ENCODE measurements at regions not wholly inside any gene's neighbourhood (a gene's known extent, or its start where the extent isn't known, plus 50 kb on each side); places are given as distances from the start of the nearest gene placed in this dataset.
"Not testable (repeated sequence)": the region's sequence is repeated elsewhere in the genome, so short reads cannot be mapped to it uniquely, and the experiment has no call there.

DNA sequence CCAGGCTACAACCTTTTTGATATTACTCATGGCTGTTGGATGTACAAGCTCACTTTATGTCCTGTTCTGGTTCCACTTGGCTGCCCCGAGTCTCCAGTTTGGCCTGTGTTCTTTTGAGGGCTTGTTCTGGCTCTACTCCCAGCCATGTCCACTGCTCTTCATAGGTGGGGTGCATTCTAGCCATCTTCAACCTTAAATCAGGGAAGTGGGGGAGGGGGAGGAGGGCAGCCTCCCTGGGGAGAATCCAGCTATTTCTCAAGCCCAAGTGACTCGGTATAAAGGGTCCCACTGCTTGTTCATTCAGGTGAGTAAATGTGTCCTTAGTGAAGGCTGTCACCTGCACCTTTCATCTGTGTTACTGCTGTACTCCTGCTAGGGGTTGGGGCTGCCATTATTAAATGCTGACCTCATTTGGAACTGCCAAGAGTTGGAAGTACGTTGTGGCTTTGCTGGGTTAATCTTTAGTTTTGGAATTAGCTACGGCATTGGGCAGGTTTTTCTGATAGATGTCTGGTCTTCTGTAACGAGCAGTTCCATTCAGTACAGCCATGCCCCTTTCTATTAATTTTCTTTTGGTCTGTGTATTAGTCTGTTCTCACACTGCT lies 255.8 kb downstream of the GOLGA6L6 start:
- not testable (repeated sequence) for DNase-seq

- DNase-seq: not testable (repeated sequence)
Measured at GRCh38 chr15:20284891-20285535, 256.6 kb downstream of the GOLGA6L6 start.

- not testable (repeated sequence) for DNase-seq
Measured at GRCh38 chr15:20283651-20284050, 257.9 kb downstream of the GOLGA6L6 start.

DNA sequence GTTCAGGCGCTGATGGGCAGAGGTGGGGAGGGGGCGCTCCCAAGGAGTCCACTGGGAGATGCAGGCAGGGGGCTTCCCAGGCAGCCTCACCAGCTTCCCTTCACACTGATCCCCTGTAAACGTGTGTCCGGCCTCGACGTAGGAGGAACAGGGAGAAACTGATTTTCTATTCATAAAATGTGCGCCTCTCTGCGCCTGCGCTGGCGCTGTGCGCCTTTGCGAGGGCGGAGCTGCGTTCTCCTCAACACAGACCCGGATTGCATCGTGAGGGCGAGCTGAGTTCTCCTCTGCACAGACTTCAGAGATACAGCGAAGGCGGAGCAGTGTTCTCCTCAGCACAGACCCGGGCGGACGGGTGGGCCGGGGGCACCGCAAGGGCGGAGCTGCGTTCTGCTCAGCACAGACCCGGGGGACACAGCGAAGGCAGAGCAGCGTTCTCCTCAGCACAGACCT lies 259.1 kb downstream of the GOLGA6L6 start:
- not testable (repeated sequence) for DNase-seq

DNA sequence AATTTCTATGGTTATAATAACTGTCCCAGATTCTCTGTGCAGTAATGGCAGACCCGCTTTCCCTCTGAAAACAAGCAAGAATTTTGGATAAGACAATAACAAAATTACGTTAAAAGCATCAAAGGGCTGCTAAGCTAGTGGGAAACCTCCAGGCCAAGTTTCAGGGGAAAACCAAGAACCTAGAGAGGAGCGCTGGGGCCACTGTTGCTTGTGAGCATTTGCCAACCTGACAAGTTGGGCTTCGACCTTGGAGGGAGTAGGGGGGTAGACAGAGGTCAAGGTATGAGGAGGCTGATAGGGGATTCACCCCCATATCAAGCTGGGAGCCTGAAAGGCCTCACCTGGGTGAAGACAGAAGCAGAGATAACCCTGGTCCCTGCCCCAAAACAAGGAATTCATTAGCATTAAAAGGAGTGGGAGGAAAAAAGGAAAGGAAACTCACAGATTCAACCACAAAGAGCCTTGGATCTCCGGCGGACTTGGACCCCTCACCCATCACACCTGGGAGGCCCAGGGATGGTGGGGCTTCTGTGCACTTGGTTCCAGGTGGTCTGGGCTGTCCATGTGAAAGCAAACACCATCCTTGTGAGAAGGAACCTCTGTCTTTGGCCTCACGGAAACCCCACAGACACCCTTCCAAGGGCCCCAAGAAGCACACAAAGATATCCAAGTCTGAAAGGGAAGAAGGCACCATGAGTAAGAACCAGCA lies 259.9 kb downstream of the GOLGA6L6 start:
- DNase-seq: not testable (repeated sequence)

GRCh38 chr15:20280933-20281463 lies 260.6 kb downstream of the GOLGA6L6 start:
- no peak for DNase-seq

DNA sequence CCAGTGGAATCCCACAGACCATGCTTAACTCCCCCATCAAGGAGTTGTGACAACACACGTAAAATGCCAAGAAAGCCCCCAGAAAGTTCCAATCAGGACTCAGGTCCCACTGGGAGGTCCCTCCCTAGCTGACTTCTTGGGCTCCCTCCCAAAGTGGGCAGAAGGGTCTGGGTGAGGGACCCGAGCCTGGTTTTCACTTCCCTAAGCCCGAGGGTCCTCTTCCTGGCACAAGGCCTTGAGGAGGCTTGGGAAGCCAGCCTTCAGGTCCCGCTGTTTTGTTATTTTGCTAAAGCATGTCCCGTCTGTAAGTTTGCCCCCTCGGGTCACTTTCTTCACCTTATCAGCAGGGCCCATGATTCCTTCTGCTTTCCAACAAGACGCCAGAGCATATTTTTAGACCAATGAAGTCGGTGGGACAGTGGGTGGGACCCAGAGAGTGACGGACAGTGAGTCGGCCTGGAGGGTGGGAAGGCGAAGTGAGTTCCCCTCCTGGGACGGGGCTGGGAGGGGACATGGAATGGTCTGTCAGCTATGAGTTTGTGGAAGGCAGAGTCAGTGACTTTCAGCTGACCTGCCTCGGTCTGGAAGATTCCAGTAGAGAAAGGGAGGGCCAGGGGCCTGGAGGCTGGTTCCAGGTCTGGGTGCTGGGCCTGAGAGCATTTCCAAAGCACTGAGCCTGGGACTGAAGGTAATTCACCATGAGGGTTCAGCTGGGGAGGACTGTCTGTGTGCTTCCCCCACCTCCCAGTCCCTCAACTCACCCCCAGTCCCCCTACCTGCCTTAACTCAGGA lies 261.3 kb downstream of the GOLGA6L6 start:
- DNase-seq: not testable (repeated sequence)

GRCh38 chr15:20279056-20279455 lies 262.5 kb downstream of the GOLGA6L6 start:
- DNase-seq: not testable (repeated sequence)

DNA sequence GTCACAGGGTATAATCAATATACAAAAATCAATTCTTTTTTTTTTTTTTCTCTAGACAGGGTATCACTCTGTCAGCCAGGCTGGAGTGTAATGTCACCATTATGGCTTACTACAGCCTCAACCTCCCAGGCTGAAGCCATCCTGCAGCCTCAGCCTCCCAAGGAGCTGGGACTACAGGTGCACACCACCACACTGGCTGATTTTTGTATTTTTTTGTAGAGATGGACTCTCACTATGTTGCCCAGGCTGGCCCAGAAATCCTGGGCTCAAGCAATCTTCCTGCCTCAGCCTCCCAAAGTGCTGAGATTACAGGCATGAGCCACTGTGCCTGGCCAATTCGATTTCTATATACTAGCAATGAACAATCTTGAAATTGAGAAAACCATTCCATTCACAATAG lies 263.2 kb downstream of the GOLGA6L6 start:
- not testable (repeated sequence) for DNase-seq

- DNase-seq: not testable (repeated sequence)
Measured at GRCh38 chr15:20277451-20277850, 264.1 kb downstream of the GOLGA6L6 start.

DNA sequence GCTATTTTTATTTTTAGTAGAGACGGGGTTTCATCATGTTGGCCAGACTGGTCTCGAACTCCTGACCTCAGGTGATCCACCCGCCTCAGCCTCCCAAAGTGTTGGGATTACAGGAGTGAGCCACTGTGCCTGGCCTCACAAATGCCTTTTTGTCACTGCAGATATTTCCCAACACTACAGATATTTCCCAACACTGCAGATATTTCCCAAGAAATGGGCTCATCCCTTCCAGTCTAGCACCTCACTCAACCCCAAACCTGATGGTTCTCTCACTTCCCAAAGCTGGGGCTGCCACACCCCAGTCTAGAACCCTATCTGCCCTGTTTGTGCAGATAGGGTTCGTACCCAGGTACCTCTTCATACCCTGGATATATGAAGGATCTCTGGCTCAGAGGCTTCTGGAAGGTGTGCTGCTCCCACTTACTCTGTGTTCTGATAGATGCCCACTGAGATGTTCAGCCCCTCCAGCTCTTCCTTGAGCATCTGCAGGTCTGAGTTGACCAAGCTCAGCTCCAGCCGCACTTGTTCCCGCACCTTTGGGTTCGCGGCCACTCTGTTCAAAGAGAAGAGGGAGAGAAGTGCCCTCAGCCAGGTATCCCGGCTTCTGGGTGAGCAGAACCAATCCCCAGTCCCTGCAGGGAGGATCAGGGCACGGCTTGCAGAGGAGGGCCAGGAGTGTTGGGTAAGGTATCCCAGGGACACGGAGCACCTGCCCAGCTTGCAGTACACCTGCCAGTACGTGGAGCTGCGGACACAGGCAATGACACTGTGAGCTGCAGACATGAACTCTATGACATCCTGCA lies 265.1 kb downstream of the GOLGA6L6 start:
- DNase-seq: not testable (repeated sequence)

DNA sequence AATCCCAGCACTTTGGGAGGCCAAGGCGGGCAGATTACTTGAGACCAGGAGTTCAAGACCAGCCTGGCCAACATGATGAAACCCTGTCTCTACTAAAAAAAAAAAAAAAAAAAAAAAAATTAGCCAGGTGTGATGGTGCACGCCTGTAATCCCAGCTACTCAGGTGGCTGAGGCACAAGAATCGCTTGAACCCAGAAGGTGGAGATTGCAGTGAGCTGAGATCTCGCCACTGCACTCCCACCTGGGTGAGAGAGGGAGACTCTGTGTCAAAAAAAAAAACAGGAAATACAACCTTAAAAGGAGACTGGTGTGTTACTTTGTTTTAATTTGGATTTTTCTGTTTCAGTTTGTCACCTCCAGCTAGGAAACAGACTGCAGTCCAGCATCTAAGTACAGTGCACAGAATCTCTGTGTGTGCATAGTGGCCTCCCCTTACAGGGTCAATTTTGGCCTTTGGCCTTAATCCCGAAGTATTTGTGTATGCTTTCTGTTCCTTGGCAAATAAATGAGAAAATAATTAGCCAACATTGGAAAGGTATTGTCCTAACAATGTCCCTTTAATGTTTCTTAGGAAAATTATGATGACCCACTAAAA lies 266.1 kb downstream of the GOLGA6L6 start:
- not testable (repeated sequence) for DNase-seq

GRCh38 chr15:20272422-20273184 lies 269.0 kb downstream of the GOLGA6L6 start:
- DNase-seq: no peak

- DNase-seq: no peak
Measured at GRCh38 chr15:20271647-20272046, 270.0 kb downstream of the GOLGA6L6 start.

DNA sequence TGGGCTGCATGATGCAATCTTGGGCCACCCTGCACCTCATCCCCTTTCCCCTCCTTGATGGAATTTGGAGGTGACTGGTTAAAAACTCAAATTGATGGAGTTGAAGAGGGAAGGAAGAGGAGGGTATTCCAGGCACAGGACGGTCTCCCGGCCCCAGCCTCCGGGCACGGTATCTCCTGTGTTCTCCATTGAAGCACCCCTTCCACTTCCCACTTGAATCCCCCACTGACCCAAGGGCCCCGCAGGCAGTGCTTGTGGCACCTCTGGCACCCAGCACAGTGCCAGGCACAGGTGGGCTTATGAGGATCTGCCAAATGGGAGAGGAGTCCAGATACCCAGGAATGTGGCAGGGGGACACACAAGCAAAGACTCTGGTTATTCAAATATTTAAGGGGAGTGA lies 271.6 kb downstream of the GOLGA6L6 start:
- DNase-seq: not testable (repeated sequence)

DNA sequence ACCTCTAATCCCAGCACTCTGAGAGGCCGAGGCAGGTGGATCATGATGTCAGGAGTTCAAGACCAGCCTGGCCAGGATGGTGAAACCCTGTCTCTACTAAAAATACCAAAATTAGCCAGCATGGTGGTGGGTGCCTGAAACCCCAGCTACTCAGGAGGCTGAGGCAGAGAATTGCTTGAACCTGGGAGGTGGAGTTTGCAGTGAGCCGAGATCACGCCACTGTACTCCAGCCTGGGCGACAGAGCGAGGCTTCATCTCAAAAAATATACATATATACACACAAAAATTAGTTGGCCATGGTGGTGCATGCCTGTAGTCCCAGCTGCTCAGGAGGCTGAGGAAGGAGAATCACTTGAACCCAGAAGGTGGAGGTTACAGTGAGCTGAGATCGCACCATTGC lies 273.6 kb downstream of the GOLGA6L6 start:
- not testable (repeated sequence) for DNase-seq

DNA sequence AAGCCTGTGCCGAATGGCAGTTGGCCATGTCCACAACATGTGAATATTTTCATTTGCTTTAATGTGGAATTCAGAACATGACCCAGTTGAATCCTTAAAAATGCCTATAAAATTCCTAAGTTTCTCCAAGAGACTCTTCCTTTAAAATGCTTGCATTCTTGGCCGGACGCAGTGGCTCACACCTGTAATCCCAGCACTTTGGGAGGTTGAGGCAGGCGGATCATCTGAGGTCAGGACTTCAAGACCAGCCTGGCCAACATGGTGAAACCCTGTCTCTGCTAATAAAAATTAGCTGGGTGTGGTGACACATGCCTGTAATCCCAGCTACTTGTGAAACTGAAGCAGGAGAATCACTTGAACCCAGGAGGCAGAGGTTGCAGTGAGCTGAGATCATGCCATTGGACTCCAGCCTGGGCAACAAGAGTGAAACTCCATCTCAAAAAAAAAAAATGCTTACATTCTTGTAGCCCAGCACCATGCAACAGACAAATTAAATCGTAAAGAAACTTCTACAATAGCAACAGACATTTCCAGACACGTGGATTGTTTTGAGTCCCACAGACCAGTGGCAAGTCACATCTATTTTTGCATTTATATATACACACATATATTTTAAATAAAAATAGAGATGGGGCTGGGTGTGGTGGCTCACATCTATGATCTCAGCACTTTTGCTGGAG lies 274.4 kb downstream of the GOLGA6L6 start:
- DNase-seq: not testable (repeated sequence)

DNA sequence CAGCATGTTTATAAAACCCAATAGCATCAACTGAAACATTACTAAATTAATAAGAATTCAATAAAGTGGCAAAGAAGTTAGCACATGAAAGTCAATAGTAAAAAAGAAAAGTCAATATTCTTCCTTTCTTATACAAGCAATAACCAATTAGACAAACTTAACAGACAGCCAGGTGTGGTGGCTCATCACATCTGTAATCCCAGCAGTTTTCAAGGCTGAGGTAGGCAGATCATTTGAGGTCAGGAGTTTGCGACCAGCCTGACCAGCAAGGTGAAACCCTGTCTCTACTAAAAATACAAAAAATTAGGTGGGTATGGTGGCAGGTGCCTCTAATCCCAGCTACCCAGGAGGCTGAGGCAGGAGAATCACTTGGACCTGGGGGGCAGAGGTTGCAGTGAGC lies 275.9 kb downstream of the GOLGA6L6 start:
- DNase-seq: not testable (repeated sequence)

GRCh38 chr15:20261321-20262280 lies 280.0 kb downstream of the GOLGA6L6 start:
- DNase-seq: peak; percentile 34
